Ovary (tissue), 3 donors: ENCODE measurements at regions not wholly inside any gene's neighbourhood (a gene's known extent, or its start where the extent isn't known, plus 50 kb on each side); places are given as distances from the start of the nearest gene placed in this dataset.

Experiments used
- EP300 ChIP-seq: sonication (generic); formaldehyde crosslinking; IDR thresholded peaks from one replicate; pipeline ENCODE4 v1.6.1; 2017; ENCODE audit warnings: antibody characterized with exemption
- POLR2A ChIP-seq: fragments of 450-650 bp; IDR thresholded peaks from one replicate; pipeline ENCODE4 v1.6.1; 2017; ENCODE audit warnings: antibody characterized with exemption, mild to moderate bottlenecking, moderate library complexity
- TF ChIP-seq, protein P1 (sequence below), 3 donors: fragments of 450-650 bp in 2 of 3; fragments of 200-600 bp in 1 of 3; IDR thresholded peaks; one replicate each; pipeline versions ENCODE4 v1.5.1 to v1.8.0; 2016 to 2022; ENCODE audit warnings: antibody characterized with exemption in 3 of 3, mild to moderate bottlenecking in 1 of 3
- donor health status: DM: no; HTN: no; CAD: no.

DNA sequence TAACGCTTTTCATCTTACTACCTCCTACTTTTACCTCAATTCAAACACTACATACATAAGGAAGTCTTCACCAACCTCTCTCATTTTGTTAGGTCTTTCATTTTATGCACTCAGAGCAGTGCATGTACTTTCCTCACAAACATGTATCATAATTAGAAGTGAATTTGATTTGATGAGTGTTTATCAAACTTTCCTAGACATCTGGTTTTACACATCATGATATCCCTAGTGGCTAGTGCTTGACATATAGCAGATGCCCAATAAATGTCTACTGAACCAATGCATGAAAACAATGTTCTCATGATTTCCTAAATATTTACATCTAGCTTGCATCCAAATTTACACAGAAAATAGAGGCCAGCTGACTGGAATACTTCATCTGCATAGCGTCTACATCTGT, 323.4 kb upstream of the KIF2B start:
- TF ChIP-seq, protein P1, sequence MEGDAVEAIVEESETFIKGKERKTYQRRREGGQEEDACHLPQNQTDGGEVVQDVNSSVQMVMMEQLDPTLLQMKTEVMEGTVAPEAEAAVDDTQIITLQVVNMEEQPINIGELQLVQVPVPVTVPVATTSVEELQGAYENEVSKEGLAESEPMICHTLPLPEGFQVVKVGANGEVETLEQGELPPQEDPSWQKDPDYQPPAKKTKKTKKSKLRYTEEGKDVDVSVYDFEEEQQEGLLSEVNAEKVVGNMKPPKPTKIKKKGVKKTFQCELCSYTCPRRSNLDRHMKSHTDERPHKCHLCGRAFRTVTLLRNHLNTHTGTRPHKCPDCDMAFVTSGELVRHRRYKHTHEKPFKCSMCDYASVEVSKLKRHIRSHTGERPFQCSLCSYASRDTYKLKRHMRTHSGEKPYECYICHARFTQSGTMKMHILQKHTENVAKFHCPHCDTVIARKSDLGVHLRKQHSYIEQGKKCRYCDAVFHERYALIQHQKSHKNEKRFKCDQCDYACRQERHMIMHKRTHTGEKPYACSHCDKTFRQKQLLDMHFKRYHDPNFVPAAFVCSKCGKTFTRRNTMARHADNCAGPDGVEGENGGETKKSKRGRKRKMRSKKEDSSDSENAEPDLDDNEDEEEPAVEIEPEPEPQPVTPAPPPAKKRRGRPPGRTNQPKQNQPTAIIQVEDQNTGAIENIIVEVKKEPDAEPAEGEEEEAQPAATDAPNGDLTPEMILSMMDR (IDR thresholded peaks at IDR 0.05), result no peak
- TF ChIP-seq EP300 (no peak), POLR2A (no peak)
